ENCODE measurements at regions not wholly inside any gene's neighbourhood (a gene's known extent, or its start where the extent isn't known, plus 50 kb on each side); places are given as distances from the start of the nearest gene placed in this dataset.

GRCh38 chr9:116101516-116101915 is 52.1 kb upstream of the PAPPA start:
- no peaks in the 10 kb centered on the region for H3K9me3 ChIP-seq (ENCODE audit: control insufficient read depth, insufficient read depth, low read depth, low read length)
- BruUV-seq (replicated peaks), result no TSS peak
- no peaks in the 10 kb centered on the region for H3K27me3 ChIP-seq (ENCODE audit: control insufficient read depth, insufficient read depth, low read length)
- ATAC-seq, result no peak
- H3K27ac ChIP-seq (ENCODE audit: low read length), result no peak overlapping the region
- ChIA-PET POLR2A (no interaction called here), CTCF (no interaction called here)
- H3K4me3 ChIP-seq (ENCODE audit: low read depth in 2 of 2, low read length in 2 of 2), result no peak overlapping the region
- no peak for DNase-seq (ENCODE audit: low read depth, low spot score)
- H3K36me3 ChIP-seq (ENCODE audit: control insufficient read depth, insufficient read depth, low read length), result no peaks in the 10 kb centered on the region
- H3K4me1 ChIP-seq (ENCODE audit: control insufficient read depth, insufficient read depth, low read length), result no peaks in the 10 kb centered on the region
- intact Hi-C loops (cut with micrococcal nuclease; ENCODE audit: unreplicated experiment), result no loop called here
- TF ChIP-seq CTCF (IDR thresholded peaks at IDR 0.05) (no peak), TCF7L2 (IDR thresholded peaks at IDR 0.05; ENCODE audit: low read depth, low read length) (no peak), SIN3A (IDR thresholded peaks at IDR 0.05; ENCODE audit: borderline replicate concordance, insufficient read depth, low read depth, low read length) (no peak), REST (IDR thresholded peaks at IDR 0.05; ENCODE audit: insufficient read depth in 1 of 2, low read depth in 2 of 2, low read length in 1 of 2) (no peak), POLR2AphosphoS5 (IDR thresholded peaks at IDR 0.05; ENCODE audit: low read depth, low read length) (no peak)
- in situ Hi-C loops (cut with HindIII; ENCODE audit: low pct_unique_long_range_greater_than_20kb, low sequenced_read_pairs), result no loop called here

GRCh38 chr9:116102596-116102995 is 51.0 kb upstream of the PAPPA start:
- Histone ChIP-seq H3K27me3 (ENCODE audit: control insufficient read depth, insufficient read depth, low read length) (no peaks in the 10 kb centered on the region), H3K4me1 (ENCODE audit: control insufficient read depth, insufficient read depth, low read length) (no peaks in the 10 kb centered on the region), H3K9me3 (ENCODE audit: control insufficient read depth, insufficient read depth, low read depth, low read length) (no peaks in the 10 kb centered on the region), H3K36me3 (ENCODE audit: control insufficient read depth, insufficient read depth, low read length) (no peaks in the 10 kb centered on the region), H3K27ac (ENCODE audit: low read length) (no peak overlapping the region), H3K4me3 (ENCODE audit: low read depth in 2 of 2, low read length in 2 of 2) (no peak overlapping the region)
- DNase-seq (ENCODE audit: low read depth, low spot score) (no peak), ATAC-seq (no peak)
- in situ Hi-C loops (cut with HindIII; ENCODE audit: low pct_unique_long_range_greater_than_20kb, low sequenced_read_pairs) (no loop called here), intact Hi-C loops (cut with micrococcal nuclease; ENCODE audit: unreplicated experiment) (no loop called here)
- ChIA-PET POLR2A (no interaction called here), CTCF (no interaction called here)
- no TSS peak for BruUV-seq (replicated peaks)
- no peak for TF ChIP-seq POLR2AphosphoS5 (IDR thresholded peaks at IDR 0.05; ENCODE audit: low read depth, low read length)
- TF ChIP-seq CTCF (IDR thresholded peaks at IDR 0.05), result no peak
- no peak for TF ChIP-seq REST (IDR thresholded peaks at IDR 0.05; ENCODE audit: insufficient read depth in 1 of 2, low read depth in 2 of 2, low read length in 1 of 2)
- no peak for TF ChIP-seq SIN3A (IDR thresholded peaks at IDR 0.05; ENCODE audit: borderline replicate concordance, insufficient read depth, low read depth, low read length)
- TF ChIP-seq TCF7L2 (IDR thresholded peaks at IDR 0.05; ENCODE audit: low read depth, low read length), result no peak
